ENCODE measurements at regions not wholly inside any gene's neighbourhood (a gene's known extent, or its start where the extent isn't known, plus 50 kb on each side); places are given as distances from the start of the nearest gene placed in this dataset.
"Not testable (repeated sequence)": the region's sequence is repeated elsewhere in the genome, so short reads cannot be mapped to it uniquely, and the experiment has no call there.

DNA sequence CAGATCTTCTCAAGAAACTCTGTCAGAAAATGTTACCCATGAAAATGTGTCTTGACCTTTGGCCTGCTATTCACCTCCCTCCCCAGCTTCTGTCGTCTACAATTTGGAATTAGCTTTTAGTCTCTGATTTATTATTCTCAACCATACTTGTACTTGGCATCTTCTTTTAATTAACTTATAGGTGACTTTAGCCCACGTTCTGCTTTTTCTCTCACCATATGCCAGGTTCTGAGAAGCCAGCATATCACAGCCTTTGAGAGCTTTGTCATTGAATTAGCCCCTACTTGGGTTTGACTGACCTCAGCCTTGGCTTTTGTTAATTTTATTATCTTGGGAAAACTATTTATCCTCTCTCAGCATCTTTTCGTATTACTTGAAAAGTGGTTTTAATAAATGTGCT lies 355.9 kb downstream of the OXSM start:
- no peak for DNase-seq (ENCODE audit: low read depth in 2 of 2)

DNA sequence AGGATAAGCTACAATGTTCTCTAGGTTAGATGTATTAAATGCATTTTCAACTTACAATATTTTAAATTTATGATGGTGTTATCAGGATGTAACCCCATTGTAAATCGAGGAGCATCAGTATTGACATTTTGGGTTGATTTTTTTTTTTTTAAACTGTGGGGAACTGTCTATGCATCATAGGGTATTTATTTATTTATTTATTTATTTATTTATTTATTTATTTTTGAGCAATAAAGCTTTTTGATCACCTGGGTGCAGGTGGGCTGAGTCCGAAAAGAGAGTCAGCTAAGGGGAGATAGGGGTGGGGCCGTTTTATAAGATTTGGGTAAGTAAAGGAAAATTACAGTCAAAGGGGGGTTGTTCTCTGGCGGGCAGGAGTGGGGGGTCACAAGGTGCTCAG lies 367.5 kb downstream of the OXSM start:
- not testable (repeated sequence) for DNase-seq (ENCODE audit: low read depth in 2 of 2)

DNA sequence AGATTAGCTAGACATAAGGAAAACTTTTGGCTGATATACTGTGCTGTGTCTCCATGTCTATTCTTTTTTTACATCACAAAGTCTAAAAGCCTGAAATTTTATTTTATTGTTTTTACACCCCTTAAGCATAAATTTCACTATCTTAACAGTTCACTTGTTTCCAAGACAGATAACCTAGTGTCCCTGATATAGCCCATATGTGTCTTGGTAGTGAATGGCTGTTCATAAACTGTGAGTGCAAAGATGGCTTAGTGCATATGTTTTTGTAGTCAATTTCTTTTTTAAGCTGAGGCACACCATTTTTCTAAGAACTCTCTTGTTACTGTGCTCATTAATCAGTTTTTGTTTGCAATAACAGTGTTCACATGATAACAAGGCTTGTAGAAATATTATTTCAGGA lies 381.1 kb downstream of the OXSM start:
- DNase-seq (ENCODE audit: low read depth in 2 of 2), result no peak

DNA sequence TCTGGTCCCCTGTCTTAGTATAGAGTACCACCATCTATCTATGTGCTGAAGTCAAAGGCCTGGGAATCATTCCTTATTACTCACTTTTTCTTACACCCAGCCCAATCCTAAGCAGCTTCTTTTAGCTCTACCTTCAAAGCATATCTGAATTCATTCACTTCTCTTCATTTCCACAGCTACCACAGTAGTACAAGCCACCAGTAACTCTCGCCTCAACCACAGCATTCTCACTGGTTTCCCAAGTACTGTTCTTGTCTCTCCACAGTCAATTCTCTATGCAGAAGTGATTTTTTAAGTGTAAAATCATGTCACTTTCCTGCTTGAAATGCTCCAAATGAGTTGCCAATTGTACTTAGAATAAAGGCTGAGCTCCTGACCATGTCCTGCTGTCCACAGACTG lies 401.7 kb downstream of the OXSM start:
- no peak for DNase-seq (ENCODE audit: low read depth in 2 of 2)

- no peak for DNase-seq (ENCODE audit: low read depth in 2 of 2)
Measured at GRCh38 chr3:26193558-26193957, 403.7 kb downstream of the OXSM start.

DNA sequence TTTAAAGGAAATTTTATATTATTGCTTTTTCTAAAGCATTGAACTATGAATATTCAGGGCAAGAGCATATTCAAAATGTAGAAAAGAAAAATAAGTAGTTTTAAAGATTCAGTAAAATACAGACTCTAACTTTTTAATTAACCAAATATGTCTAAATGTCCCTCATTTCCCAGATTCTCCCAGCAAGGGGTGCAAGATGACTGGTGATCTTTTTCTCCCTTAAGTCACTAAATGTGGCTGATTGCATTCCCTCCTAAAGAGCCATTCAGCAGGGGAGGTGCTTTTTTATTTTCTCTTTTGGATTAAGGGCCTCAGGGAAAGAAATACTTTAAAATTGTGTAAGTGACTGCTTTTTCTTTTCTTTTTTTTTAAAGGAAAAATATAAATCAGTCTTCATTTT lies 406.9 kb downstream of the OXSM start:
- no peak for DNase-seq (ENCODE audit: low read depth in 2 of 2)

GRCh38 chr3:26198609-26199008 lies 408.7 kb downstream of the OXSM start:
- no peak for DNase-seq (ENCODE audit: low read depth in 2 of 2)

GRCh38 chr3:26202169-26202568 lies 412.3 kb downstream of the OXSM start:
- DNase-seq (ENCODE audit: low read depth in 2 of 2), result no peak

DNA sequence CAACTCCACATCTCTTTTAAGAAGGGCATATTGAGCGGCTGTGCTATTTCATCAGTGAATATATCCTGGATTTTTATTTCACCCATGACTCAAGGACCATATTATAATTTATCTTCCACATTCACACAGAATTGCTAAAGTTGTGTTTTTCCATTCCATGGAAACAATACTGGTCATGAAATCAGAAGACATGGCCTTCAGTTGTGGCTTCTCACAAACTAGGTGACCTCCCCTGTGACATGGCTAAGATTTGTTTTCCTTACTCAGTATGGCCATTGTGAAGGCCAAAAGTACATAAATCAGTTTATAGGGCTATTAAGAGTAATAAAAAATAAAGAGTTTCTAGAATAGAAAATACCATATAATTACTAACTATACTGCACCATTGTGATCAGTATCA lies 415.6 kb downstream of the OXSM start:
- DNase-seq (ENCODE audit: low read depth in 2 of 2), result no peak

DNA sequence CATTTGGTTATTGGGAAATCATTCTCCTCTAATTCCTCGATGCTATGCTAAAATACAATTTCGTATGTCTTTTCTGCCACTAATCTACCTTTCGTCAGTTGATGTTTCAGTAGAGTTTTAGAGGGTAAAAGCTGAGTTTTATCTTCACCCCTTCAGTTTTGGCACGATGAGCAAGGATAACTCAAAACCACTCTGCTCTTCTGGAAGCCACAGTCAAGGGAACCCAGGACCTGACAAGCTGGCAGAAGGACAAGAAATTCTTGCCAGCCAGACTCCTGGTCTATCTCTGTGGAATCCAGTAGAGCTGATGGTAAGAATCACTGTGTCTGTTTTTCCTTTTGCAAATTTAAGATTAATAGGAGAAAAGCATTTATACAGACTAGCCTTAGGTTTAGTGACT lies 414.4 kb upstream of the LRRC3B start:
- DNase-seq (ENCODE audit: low read depth in 2 of 2), result no peak

DNA sequence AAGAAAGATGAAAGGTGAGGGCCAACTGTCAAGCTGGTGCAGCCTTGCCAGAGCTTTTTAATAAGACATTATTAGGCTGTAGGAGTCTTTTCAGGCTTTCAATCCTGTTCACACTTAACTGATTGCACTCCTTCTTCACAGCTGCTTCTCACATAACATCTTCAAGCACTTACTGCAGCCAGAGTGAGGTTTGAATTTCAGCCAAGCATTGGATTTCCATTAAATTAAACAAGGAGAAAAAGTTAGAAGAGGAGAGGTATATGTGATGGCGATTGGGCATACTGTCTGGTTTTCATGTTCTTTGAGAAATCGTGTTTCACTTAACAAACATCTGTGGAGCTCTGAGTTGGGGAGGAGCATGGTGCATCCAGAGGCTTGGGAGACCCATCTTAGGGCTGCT lies 392.8 kb upstream of the LRRC3B start:
- DNase-seq (ENCODE audit: low read depth in 2 of 2), result no peak

DNA sequence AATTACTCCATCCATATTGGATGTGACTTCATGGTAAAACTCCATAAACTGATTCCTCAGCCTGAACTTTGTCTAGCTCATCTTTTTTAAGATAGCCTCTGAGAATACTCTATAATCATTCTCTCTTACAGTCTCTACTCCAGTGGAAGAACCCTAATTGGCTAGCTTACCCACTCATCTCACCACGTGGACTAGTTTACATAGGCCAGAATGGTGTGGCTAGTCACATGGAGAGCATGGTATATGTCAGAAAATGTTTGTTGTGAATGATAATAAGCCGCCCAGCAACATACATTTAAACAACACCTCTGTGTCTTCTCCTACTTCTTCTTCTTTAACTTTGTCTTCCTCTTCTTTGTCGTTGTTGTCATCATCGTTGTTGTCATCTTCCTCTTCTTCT lies 389.2 kb upstream of the LRRC3B start:
- DNase-seq (ENCODE audit: low read depth in 2 of 2), result no peak

DNA sequence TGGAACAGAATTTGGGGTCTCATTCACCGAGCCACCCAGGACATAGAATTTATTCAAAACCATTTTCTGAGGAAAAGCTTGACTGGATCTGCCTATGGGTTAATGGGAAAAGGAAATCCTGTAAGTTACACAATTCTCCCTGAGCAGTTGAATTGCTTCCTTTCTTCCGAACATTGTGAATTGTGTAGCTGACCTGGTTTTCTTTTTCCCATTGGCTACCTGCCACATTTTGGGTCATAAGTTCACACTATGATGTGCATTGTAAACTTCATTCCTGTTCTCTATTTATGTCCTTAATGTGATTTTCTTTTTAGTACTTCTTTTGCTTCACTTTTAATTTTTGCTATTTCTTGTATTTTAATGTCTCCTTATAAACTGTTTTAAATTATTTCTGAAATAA lies 386.0 kb upstream of the LRRC3B start:
- no peak for DNase-seq (ENCODE audit: low read depth in 2 of 2)

- no peak for DNase-seq (ENCODE audit: low read depth in 2 of 2)
Measured at GRCh38 chr3:26237036-26237682, 385.4 kb upstream of the LRRC3B start.

DNA sequence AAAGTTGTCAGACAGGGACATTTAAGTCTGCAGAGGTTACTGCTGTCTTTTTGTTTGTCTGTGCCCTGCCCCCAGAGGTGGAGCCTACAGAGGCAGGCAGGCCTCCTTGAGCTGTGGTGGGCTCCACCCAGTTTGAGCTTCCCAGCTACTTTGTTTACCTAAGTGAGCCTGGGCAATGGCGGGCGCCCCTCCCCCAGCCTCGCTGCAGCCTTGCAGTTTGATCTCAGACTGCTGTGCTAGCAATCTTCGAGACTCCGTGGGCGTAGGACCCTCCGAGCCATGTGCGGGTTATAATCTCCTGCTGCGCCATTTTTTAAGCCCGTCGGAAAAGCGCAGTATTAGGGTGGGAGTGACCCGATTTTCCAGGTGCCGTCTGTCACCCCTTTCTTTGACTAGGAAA lies 378.0 kb upstream of the LRRC3B start:
- DNase-seq (ENCODE audit: low read depth in 2 of 2), result not testable (repeated sequence)

DNA sequence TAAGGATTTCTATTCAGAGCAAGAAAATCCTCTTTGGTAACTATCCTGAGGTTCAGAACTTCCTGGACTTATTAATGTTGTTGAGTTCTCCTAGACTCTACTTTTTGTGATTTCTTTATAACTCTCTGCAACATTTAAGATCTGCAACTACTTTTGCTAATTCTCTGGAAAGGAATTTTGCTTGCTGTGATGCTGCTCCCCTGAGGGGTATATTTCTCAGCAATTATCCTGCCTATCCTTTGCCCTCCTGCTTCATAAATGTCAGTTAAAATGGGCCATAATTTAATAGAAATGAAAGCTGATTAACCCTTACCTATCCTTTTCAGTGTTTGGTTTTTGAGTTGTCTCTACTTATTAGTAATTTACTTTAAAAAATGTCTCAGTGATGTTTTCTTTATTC lies 377.3 kb upstream of the LRRC3B start:
- DNase-seq (ENCODE audit: low read depth in 2 of 2), result no peak

DNA sequence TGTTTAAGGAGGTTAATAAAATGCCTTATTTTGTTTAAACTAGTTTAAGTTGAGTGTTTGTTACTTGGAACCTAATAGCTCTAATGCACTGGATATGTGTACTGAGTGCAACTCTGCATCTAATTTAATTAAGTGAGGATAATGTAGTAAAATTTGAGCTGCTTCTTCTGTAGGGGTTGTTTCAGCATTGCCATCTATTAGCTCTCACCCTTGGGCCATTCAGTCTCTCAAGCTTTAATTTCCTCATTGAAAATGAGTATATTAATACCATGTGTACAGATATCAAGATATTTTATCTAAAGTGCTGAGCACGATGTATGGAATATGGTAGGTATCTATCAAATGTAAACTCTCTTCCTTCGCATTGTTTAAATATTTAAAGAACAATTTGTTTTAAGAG lies 375.7 kb upstream of the LRRC3B start:
- no peak for DNase-seq (ENCODE audit: low read depth in 2 of 2)

GRCh38 chr3:26247712-26248111 lies 374.9 kb upstream of the LRRC3B start:
- no peak for DNase-seq (ENCODE audit: low read depth in 2 of 2)

GRCh38 chr3:26252001-26252400 lies 370.6 kb upstream of the LRRC3B start:
- no peak for DNase-seq (ENCODE audit: low read depth in 2 of 2)

DNA sequence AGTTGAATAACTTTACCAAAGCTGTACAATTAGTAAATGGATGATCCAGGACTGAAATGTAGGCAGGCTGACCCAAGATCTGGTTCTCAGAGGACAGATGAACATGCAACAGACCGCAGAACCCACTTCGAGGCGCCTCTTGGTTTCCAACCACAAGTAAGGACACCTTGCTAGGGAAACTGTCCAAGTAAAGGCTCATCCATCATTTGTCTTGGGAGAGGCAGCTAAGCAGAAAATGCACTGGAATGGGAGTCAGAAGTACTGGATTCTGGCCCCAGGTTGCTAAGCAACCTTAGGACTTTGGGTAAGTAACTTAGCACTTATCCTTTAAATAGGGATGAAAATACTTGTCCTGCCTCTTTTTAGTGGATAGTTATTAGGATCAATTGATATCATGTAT lies 366.3 kb upstream of the LRRC3B start:
- no peak for DNase-seq (ENCODE audit: low read depth in 2 of 2)

GRCh38 chr3:26259176-26259575 lies 363.4 kb upstream of the LRRC3B start:
- no peak for DNase-seq (ENCODE audit: low read depth in 2 of 2)

DNA sequence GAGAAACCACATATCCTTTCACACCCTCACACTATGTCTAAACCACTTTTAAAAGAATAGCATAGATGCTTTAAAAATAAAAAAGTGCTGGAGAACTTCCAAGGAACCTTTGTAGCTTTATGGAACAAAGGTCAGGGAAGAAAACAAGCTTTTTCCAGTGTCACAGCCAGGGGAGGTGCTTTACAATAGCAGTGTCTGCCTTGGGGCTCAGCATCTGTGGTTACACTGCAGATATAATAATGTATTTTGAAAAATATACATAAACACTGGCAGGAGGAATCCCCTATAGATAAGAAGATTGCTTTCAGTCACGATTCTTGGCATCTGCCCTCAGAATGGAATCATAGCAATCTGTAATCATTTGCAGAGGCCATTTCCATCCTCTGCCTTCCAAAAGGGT lies 362.4 kb upstream of the LRRC3B start:
- DNase-seq (ENCODE audit: low read depth in 2 of 2), result no peak

DNA sequence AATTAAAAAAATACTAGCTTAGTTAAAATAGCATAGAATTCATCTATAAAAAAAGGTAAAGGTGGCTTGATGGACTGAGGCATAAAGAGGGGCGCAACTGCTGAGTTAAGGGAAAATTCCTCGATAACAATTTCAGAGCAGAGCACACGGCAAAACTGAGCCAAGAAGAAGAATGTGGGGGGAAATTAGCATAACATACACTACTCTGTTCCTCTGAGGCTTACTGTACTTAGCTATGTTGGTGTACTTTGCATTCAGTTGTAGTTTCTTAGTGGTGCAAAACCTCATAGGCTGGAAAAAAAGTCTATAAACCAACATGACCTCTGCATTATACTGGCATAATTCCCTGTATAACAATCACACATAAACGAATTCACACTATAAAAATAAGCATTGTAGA lies 357.9 kb upstream of the LRRC3B start:
- no peak for DNase-seq (ENCODE audit: low read depth in 2 of 2)

DNA sequence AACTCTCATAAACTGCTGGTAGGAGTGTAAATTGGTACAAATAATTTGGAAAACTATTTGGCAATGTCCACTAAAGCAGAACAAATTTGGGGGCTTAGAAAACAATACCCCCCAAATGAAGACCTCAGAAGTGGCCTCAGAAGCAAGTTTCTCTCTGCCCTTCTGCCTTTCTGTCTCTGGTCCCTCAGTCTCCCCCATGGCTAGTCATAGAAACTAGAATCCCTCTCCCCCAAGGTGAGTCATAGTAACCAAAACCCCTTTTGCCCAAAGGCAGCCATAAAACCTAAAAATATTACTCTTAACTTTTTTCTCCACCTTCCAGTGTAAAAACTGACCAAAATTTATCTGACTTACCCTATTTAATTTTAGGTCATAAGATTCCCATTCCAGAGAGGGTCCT lies 350.7 kb upstream of the LRRC3B start:
- no peak for DNase-seq (ENCODE audit: low read depth in 2 of 2)

- no peak for DNase-seq (ENCODE audit: low read depth in 2 of 2)
Measured at GRCh38 chr3:26273196-26273595, 349.4 kb upstream of the LRRC3B start.
